Ishikawa (cell line): ENCODE measurements at regions not wholly inside any gene's neighbourhood (a gene's known extent, or its start where the extent isn't known, plus 50 kb on each side); places are given as distances from the start of the nearest gene placed in this dataset.

Experiments
- CEBPB ChIP-seq: IDR thresholded peaks from 2 replicates; pipeline ENCODE4 v1.6.1; 2012
- CREB1 ChIP-seq: IDR thresholded peaks from 2 replicates; pipeline ENCODE4 v1.6.1; 2012; ENCODE audit warnings: low read depth
- EGR1 ChIP-seq: IDR thresholded peaks from 2 replicates; pipeline ENCODE4 v1.6.1; 2012
- EP300 ChIP-seq: IDR thresholded peaks from 2 replicates; pipeline ENCODE4 v1.6.1; 2012; ENCODE audit warnings: borderline replicate concordance
- FOXM1 ChIP-seq: IDR thresholded peaks from 2 replicates; pipeline ENCODE4 v1.6.1; 2012; ENCODE audit warnings: low read depth, borderline replicate concordance
- MAX ChIP-seq: IDR thresholded peaks from 2 replicates; pipeline ENCODE4 v1.6.1; 2012
- NFIC ChIP-seq: IDR thresholded peaks from 2 replicates; pipeline ENCODE4 v1.6.1; 2012
- RAD21 ChIP-seq: IDR thresholded peaks from 2 replicates; pipeline ENCODE4 v1.6.1; 2012; ENCODE audit warnings: low read depth
- REST ChIP-seq: IDR thresholded peaks from 2 replicates; pipeline ENCODE4 v1.6.1; 2012; ENCODE audit warnings: low read depth, mild to moderate bottlenecking
- TAF1 ChIP-seq: IDR thresholded peaks from 2 replicates; pipeline ENCODE4 v1.6.1; 2012; ENCODE audit warnings: low read depth, mild to moderate bottlenecking
- TCF12 ChIP-seq: IDR thresholded peaks from 2 replicates; pipeline ENCODE4 v1.6.1; 2012; ENCODE audit warnings: low read depth
- TEAD4 ChIP-seq: IDR thresholded peaks from 2 replicates; pipeline ENCODE4 v1.6.1; 2012
- USF1 ChIP-seq: IDR thresholded peaks from 2 replicates; pipeline ENCODE4 v1.6.1; 2012
- YY1 ChIP-seq: IDR thresholded peaks from 2 replicates; pipeline ENCODE4 v1.6.1; 2012; ENCODE audit warnings: low read depth
- ZBTB7A ChIP-seq: IDR thresholded peaks from 2 replicates; pipeline ENCODE4 v1.6.1; 2012; ENCODE audit warnings: low read depth

- TF ChIP-seq EP300 (no peak), YY1 (no peak), CEBPB (peak; percentile 68; the same call in 1 of the 2 replicates), TAF1 (no peak), TEAD4 (no peak), CREB1 (no peak), USF1 (no peak)
These were observed 173.0 kb downstream of the COX18 start for GRCh38 chr4:72896515-72896914.

DNA sequence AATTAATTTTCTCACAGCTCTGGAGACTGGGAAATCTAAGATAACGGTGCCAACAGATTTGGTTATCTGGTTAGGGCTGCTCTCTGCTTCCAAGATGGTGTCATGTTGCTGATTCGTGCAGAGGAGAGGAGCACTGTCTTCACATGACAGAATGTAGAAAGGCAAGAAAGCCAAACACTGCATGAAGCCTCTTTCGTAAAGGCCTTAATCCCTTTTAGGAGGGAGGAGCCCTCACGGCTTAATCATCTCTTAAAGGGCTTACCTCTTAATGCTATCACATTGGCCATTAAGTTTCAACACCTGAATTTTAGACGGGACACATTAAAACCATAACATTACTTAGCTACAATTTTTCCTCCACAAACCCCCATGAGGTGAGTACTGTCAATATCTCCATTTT lies 174.1 kb downstream of the COX18 start:
- TF ChIP-seq RAD21 (no peak), ZBTB7A (no peak), USF1 (no peak), TCF12 (no peak), CREB1 (no peak), MAX (no peak), TEAD4 (no peak), YY1 (no peak), TAF1 (no peak), FOXM1 (no peak), REST (no peak), CEBPB (no peak), EGR1 (no peak), NFIC (no peak), EP300 (no peak)

DNA sequence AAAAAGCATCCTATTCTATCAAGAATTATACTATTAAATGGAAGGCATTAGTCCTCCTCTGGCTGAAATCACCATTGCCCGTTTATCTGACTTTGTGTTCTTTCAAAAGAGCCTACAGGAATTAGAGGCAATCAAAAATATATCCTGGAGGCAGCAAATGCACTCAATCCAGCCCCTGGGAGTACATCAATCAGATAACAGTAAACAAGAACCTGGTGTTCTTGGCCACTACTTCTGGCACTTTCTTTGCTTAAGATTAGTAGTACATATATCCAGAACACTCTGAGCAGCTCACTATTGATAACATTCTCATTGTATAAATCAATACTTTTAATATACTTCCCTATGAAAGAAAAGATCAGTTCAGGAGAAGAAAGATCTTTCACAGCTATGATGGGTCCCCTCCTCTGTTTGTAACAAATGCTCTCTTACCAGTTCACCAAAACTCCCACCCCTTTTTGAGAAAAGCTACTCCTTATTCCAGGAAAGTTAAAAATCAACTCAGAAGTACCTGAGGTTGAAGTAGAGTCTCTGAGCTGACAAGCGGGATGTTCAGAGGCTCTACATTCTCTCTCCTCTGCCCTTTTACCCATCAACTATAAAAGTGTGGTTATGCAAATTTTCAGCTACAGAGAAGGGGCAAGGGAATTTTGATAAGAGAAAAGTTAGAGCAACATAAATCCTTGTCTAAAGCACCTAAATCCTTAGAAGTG lies 176.0 kb downstream of the COX18 start:
- TF ChIP-seq NFIC, result no peak
- TF ChIP-seq TEAD4, result no peak
- no peak for TF ChIP-seq CREB1
- no peak for TF ChIP-seq TAF1
- TF ChIP-seq FOXM1, result no peak
- no peak for TF ChIP-seq EP300
- no peak for TF ChIP-seq TCF12
- no peak for TF ChIP-seq MAX
- no peak for TF ChIP-seq EGR1
- TF ChIP-seq CEBPB, result no peak
- no peak for TF ChIP-seq REST
- TF ChIP-seq ZBTB7A, result no peak
- TF ChIP-seq USF1, result no peak
- no peak for TF ChIP-seq YY1
- no peak for TF ChIP-seq RAD21

DNA sequence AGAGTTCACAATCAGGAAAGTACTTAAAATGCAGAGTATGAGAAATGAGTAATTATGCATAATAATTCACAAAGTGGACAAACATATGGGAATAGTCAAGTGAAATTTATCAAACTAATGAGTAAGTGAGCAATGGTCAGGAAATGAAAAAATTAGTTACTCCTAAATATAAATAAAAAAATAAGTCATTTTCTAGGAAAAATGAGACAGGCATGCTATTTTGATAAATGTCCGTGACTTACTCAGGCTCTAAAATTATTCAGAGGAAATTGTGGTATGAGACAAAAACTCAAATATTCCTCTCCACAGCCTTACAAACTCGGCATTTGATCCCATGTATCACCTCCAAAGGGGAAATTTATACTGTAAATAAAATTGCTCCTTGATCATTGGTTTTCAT lies 181.2 kb downstream of the COX18 start:
- no peak for TF ChIP-seq TAF1

- no peak for TF ChIP-seq YY1
- TF ChIP-seq EGR1, result no peak
- TF ChIP-seq USF1, result no peak
- TF ChIP-seq TEAD4, result no peak
- TF ChIP-seq MAX, result no peak
These were observed 182.4 kb downstream of the COX18 start for GRCh38 chr4:72887152-72887551.
